PC-3 (cell line): ENCODE measurements at regions not wholly inside any gene's neighbourhood (a gene's known extent, or its start where the extent isn't known, plus 50 kb on each side); places are given as distances from the start of the nearest gene placed in this dataset.

Source experiments
- EZH2 ChIP-seq: fragments of 300-600 bp; sonication (generic); IDR thresholded peaks from one replicate; pipeline ENCODE4 v1.6.1; 2017; ENCODE audit warnings: antibody characterized with exemption, mild to moderate bottlenecking, low read length; ENCODE audit not compliant: unreplicated experiment
- EZH2phosphoT487 ChIP-seq: fragments of 300-600 bp; sonication (generic); IDR thresholded peaks from 2 replicates; pipeline ENCODE4 v1.6.1; 2018; ENCODE audit warnings: mild to moderate bottlenecking, antibody characterized with exemption, low read length, borderline replicate concordance
- TF ChIP-seq, protein P1 (sequence below): fragments of 300-600 bp; sonication (generic); conservative IDR thresholded peaks from 2 replicates; pipeline ENCODE4 v1.5.1; 2017; ENCODE audit warnings: antibody characterized with exemption, low read depth, mild to moderate bottlenecking, low read length

DNA sequence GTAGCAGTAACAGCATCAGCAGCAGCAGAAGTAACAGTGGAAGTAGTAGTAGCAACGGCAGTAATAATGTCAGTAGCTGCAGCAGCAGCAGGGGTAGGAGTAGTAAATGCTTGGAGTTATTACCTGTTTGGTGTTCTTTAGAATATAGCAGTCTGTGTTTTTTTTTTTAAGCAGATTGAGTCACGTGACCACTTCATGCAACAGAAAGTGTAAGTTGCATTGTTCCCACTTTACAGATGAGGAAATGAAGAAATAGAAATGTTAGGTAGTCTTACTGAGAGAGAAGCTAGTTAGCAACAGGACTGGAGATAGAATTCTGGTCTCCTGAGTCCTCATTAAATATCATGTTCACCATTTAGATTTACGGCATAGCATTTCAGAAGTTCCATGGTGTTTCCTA is 358.2 kb downstream of the HAPSTR1 start:
- TF ChIP-seq EZH2 (no peak), EZH2phosphoT487 (no peak)
- TF ChIP-seq, protein P1, sequence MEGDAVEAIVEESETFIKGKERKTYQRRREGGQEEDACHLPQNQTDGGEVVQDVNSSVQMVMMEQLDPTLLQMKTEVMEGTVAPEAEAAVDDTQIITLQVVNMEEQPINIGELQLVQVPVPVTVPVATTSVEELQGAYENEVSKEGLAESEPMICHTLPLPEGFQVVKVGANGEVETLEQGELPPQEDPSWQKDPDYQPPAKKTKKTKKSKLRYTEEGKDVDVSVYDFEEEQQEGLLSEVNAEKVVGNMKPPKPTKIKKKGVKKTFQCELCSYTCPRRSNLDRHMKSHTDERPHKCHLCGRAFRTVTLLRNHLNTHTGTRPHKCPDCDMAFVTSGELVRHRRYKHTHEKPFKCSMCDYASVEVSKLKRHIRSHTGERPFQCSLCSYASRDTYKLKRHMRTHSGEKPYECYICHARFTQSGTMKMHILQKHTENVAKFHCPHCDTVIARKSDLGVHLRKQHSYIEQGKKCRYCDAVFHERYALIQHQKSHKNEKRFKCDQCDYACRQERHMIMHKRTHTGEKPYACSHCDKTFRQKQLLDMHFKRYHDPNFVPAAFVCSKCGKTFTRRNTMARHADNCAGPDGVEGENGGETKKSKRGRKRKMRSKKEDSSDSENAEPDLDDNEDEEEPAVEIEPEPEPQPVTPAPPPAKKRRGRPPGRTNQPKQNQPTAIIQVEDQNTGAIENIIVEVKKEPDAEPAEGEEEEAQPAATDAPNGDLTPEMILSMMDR, result no peak
